GM23248 (cell line): ENCODE measurements at regions not wholly inside any gene's neighbourhood (a gene's known extent, or its start where the extent isn't known, plus 50 kb on each side); places are given as distances from the start of the nearest gene placed in this dataset.

ENCODE experiments used
- EZH2 ChIP-seq: fragments of 200-600 bp; sonication (generic); IDR thresholded peaks from 2 replicates; pipeline ENCODE4 v1.6.1; 2018; ENCODE audit warnings: antibody characterized with exemption, mild to moderate bottlenecking; ENCODE audit not compliant: insufficient read depth, poor library complexity, severe bottlenecking
- EZH2phosphoT487 ChIP-seq: fragments of 200-600 bp; sonication (generic); IDR thresholded peaks from 2 replicates; pipeline ENCODE4 v1.6.1; 2018; ENCODE audit warnings: antibody characterized with exemption, moderate library complexity, mild to moderate bottlenecking, low read depth; ENCODE audit not compliant: insufficient read depth

DNA sequence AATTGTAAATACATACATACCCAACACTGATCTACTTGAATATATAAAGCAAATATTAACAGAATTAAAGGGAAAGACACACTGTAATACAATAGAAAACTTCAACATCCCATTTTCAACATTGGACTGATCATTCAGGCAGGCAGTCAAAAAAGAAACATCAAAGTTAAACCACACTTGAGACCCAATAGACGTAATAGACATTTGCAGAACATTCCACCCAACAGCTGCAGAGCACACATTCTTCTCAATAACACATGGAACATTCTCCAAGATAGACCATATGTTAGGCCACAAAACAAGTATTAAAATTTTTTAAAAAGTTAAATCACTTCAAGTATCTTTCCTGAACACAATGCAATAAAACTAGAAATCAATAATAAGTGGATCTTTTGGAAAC lies 698.2 kb downstream of the COL12A1 start:
- no peak for TF ChIP-seq EZH2
- TF ChIP-seq EZH2phosphoT487: no peak
